22Rv1 (cell line): ENCODE measurements at regions not wholly inside any gene's neighbourhood (a gene's known extent, or its start where the extent isn't known, plus 50 kb on each side); places are given as distances from the start of the nearest gene placed in this dataset.

Experiments
- CTCF ChIP-seq: fragments of 450-650 bp; IDR thresholded peaks from 2 replicates; pipeline ENCODE4 v1.5.1; 2017; ENCODE audit warnings: mild to moderate bottlenecking
- ZFX ChIP-seq: fragments of 450-650 bp; IDR thresholded peaks from 2 replicates; pipeline ENCODE4 v1.6.1; 2017; ENCODE audit warnings: antibody characterized with exemption, borderline replicate concordance

DNA sequence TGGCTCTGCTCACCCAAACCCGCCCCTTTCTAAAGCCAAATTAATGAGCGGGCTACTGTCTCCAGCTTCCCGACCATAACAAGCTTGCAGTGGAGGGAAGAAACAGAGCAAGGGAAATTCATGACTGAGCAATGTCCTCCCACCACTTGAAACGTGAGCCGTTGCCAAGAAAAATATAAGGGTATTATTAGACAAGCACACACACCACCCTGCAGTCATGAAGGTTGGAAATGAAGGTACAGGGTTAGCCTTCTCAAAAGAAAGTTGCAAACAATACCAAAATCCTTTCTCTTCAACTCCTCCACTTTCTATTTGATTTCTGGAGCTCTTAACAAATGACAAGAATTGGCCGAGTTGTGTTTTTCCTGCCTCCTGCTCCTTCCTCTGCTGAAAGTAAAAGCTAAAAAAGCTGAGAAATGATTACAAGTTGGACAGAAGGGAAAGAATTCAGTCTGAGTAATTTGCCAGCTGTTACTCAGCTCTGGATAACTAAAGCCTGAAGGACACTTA is 151.1 kb upstream of the B3GAT2 start:
- TF ChIP-seq CTCF (no peak), ZFX (no peak)
